BE2C (cell line): ENCODE measurements at regions not wholly inside any gene's neighbourhood (a gene's known extent, or its start where the extent isn't known, plus 50 kb on each side); places are given as distances from the start of the nearest gene placed in this dataset.

ENCODE experiments used
- DNase-seq: peaks from one replicate; pipeline ENCODE4 v3.0.0-alpha.2; 2020
- H3K27me3 ChIP-seq: fragments of 250-450 bp; sonication (Bioruptor Pico); 2 replicates; pipeline ENCODE4 v1.5.1; 2020; ENCODE audit warnings: mild to moderate bottlenecking
- H3K36me3 ChIP-seq: fragments of 250-450 bp; sonication (Bioruptor Pico); 2 replicates; pipeline ENCODE4 v1.5.1; 2020; ENCODE audit warnings: mild to moderate bottlenecking
- H3K4me1 ChIP-seq: fragments of 250-450 bp; sonication (Bioruptor Pico); 2 replicates; pipeline ENCODE4 v1.5.1; 2020
- H3K4me3 ChIP-seq: 2 replicates; pipeline ENCODE4 v1.5.1; 2011; ENCODE audit warnings: low read depth, low read length
- H3K9me3 ChIP-seq: fragments of 250-450 bp; sonication (Bioruptor Pico); 2 replicates; pipeline ENCODE4 v1.5.1; 2020
- TF ChIP-seq, protein P1 (sequence below): IDR thresholded peaks from 2 replicates; pipeline ENCODE4 v1.5.1; 2012; ENCODE audit warnings: mild to moderate bottlenecking, low read depth, low read length

DNA sequence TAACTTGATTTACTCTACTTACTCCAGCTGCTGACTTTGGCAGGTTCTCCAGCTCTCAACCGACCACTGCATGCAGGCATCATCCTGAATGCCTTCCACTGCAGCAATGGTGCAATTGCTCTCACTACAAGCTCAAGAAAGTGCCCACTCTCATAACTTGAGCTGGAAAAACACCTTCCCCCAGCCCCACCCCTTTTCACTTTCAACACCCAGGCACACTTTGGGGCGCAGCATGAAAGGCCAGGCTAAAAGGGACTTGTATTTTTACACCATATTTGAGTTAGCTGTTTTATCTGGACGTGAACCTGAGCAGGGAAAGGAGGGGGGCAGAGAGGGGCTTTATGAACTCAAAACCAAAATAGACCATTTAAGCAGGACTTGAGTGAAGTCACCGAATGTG lies 274.5 kb downstream of the RAB28 start:
- H3K36me3 ChIP-seq, result no peaks in the 10 kb centered on the region
- no peaks in the 10 kb centered on the region for H3K4me1 ChIP-seq
- TF ChIP-seq, protein P1, sequence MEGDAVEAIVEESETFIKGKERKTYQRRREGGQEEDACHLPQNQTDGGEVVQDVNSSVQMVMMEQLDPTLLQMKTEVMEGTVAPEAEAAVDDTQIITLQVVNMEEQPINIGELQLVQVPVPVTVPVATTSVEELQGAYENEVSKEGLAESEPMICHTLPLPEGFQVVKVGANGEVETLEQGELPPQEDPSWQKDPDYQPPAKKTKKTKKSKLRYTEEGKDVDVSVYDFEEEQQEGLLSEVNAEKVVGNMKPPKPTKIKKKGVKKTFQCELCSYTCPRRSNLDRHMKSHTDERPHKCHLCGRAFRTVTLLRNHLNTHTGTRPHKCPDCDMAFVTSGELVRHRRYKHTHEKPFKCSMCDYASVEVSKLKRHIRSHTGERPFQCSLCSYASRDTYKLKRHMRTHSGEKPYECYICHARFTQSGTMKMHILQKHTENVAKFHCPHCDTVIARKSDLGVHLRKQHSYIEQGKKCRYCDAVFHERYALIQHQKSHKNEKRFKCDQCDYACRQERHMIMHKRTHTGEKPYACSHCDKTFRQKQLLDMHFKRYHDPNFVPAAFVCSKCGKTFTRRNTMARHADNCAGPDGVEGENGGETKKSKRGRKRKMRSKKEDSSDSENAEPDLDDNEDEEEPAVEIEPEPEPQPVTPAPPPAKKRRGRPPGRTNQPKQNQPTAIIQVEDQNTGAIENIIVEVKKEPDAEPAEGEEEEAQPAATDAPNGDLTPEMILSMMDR, result no peak
- DNase-seq, result no peak
- H3K9me3 ChIP-seq, result no peaks in the 10 kb centered on the region
- no peaks in the 10 kb centered on the region for H3K27me3 ChIP-seq
- no peak overlapping the region for H3K4me3 ChIP-seq

DNA sequence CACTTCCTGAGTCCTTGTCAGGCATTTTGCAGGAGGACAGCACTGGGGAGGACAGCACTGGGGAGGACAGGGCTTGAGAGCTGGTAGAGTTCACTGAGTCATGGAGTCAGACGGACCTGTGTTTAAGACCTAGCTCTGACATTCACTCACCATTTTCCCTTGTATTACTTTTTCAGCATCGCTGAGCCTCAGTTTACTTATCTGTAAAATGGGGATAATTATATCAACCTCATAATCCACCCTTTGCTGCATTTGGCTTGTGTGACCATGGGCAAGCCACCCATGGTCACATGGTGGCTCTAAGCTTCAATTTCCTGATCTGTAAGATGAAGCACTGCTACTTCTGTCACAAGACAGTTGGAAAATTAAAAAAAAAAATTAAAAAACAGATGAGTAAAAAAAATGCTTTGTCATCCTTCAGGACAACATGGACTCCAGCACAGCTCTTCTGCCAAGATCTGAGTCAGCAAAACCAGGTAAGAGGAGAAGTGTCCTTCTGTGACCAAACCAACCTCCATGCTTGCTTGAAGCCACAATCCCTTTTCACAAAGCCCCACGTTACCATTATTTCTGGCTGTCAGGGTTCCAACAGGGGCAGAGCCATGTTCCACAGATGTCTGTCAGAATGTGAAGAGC lies 275.5 kb downstream of the RAB28 start:
- Histone ChIP-seq H3K9me3 (no peaks in the 10 kb centered on the region), H3K36me3 (no peaks in the 10 kb centered on the region), H3K27me3 (no peaks in the 10 kb centered on the region), H3K4me3 (no peak overlapping the region), H3K4me1 (no peaks in the 10 kb centered on the region)
- TF ChIP-seq, protein P1, result no peak
- DNase-seq, result no peak

DNA sequence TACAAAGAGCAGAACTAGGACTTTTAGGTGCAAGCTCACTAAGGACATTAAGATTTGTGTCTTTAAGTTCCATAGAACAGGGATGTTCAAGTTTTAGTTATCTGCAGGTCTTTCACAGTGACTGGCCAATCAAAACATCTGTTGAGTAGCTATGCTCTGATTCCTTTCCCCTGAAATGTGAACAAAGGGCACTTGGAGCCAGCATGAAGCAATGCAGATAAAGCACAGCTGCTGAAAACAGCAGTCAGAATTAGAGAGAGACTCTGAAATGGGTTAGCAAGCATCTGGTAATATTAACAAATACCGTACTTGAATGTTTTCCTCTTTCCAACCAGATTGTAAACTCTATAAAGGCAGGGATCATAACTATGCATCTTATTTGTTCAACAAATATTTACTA lies 276.9 kb downstream of the RAB28 start:
- DNase-seq, result no peak
- Histone ChIP-seq H3K9me3 (no peaks in the 10 kb centered on the region), H3K27me3 (no peaks in the 10 kb centered on the region), H3K4me3 (no peak overlapping the region), H3K4me1 (no peaks in the 10 kb centered on the region), H3K36me3 (no peaks in the 10 kb centered on the region)
- TF ChIP-seq, protein P1, result no peak

DNA sequence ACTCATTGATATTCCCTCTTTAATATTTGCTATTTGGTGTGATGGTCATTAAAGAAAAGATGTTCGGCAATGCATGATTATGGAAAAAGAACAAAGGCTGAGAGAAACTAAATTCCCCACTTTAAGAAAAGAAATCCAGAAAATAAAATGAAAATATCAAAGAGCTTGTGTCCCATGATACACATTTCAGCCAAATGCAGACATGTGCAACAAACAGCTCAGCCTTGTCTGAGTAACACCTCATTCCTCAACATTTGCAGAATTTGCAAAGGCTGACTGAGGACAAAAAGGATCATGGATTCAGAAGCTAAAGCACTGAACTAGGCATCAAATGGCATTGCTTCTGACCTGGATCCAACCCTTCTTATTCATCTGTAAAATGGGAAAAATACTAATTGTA lies 281.0 kb downstream of the RAB28 start:
- Histone ChIP-seq H3K4me3 (no peak overlapping the region), H3K36me3 (no peaks in the 10 kb centered on the region), H3K27me3 (no peaks in the 10 kb centered on the region), H3K4me1 (no peaks in the 10 kb centered on the region), H3K9me3 (no peaks in the 10 kb centered on the region)
- TF ChIP-seq, protein P1, result no peak
- no peak for DNase-seq

DNA sequence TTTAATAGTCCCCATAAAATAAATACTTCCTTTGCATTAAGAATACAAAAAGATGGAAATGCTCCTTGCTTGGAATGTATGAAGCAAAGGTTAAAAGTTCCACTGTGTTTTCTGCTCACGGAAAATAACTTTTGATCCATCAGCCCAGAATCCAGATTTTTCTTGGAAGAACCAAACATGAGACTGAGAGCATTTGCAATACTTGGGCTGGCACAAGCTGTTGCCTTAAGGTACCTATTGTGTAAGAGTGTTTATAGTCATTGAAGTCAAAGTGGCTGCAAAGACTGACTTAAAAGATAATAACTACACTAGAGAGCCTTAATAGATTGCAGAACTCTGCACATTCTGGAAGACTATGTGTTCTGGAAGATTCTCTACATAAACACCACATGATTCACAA lies 281.4 kb downstream of the RAB28 start:
- H3K4me3 ChIP-seq, result no peak overlapping the region
- no peaks in the 10 kb centered on the region for H3K27me3 ChIP-seq
- H3K4me1 ChIP-seq, result no peaks in the 10 kb centered on the region
- no peak for DNase-seq
- no peaks in the 10 kb centered on the region for H3K9me3 ChIP-seq
- no peaks in the 10 kb centered on the region for H3K36me3 ChIP-seq
- TF ChIP-seq, protein P1, result no peak

DNA sequence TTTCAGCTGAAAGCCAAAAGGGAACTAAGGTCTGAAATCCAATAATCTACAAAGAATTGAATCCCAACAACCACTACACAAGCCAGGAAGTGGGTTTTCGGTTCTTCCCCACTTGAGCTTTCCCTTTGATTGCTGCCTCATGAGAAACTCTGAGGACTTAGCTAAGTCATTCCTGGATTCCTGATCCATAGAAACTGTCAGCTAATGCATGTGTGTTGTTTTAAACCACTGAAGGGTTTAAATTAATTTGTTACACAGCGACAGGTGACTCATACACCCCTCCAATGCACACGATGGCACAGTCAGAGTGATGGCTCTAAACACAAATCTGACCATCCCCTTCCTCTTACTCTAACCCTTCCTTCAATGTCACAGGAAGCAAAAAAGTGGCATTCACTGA lies 282.9 kb downstream of the RAB28 start:
- Histone ChIP-seq H3K36me3 (no peaks in the 10 kb centered on the region), H3K9me3 (no peaks in the 10 kb centered on the region), H3K4me1 (no peaks in the 10 kb centered on the region), H3K4me3 (no peak overlapping the region), H3K27me3 (no peaks in the 10 kb centered on the region)
- DNase-seq, result no peak
- TF ChIP-seq, protein P1, result no peak
